Left colon (tissue), 2 donors: ENCODE measurements at regions not wholly inside any gene's neighbourhood (a gene's known extent, or its start where the extent isn't known, plus 50 kb on each side); places are given as distances from the start of the nearest gene placed in this dataset.
"Not testable (repeated sequence)": the region's sequence is repeated elsewhere in the genome, so short reads cannot be mapped to it uniquely, and the experiment has no call there.

Source experiments
- ATAC-seq: fragments of 200-7000 bp; cut with Tn5 transposase; one replicate; pipeline ENCODE4 v1.9.1; 2020; ENCODE audit warnings: mild to moderate bottlenecking, moderate library complexity
- DNase-seq, 2 donors: peaks; one replicate each; pipeline ENCODE4 v3.0.0-alpha.2; 2020
- intact Hi-C, 2 donors: fragments of 100-400 bp; cut with DNase I in 1 of 2; cut with micrococcal nuclease in 1 of 2; formaldehyde crosslinking; loops; one replicate each; pipeline versions ENCODE4 v1.11.2 to v1.14.0; 2022; cut with DNase I, micrococcal nuclease
- donor health status: DM: no; HTN: no; CAD: no.
- donor health status: DM: yes; HTN: yes; CAD: no.

DNA sequence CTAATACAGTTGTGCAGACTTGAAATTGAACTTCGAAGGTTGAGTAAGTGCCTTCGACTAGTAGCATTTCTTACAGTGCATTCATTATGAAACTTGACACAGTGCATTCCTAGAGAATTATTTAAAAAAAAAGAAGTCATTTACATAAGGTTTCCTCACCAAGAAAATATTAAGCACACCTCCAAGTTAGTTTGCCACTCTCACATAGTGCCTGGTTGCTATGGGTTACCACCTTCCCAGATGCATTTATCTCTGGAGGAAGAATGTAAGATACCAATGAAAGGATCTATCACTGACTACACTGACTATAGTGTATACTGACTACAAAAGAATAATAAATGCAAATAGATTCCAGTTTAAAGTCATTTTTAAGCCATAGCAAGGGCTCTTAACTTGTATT lies 311.9 kb upstream of the RASGEF1B start:
- ATAC-seq (no peak), DNase-seq (no peak)
- intact Hi-C loops: no loop called here

DNA sequence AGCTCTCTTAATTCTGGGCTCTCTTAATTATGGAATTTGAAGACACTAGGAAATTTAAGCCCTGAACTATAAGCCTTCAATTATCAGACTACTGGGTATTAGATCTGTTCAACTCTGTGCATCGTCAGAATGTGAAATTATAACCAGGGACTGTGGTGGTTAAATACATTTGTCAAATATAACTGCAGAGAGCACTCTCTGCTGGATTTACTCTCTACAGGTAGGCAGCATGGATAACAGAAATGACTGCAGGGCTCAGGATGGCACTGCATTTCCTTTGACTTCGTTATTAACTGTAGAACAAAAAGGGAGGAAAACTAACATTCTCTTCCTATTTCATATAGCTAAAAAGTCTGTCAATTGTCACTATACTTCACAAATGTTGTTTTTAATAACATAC lies 310.1 kb upstream of the RASGEF1B start:
- intact Hi-C loops: no loop called here
- DNase-seq: no peak
- ATAC-seq: no peak

DNA sequence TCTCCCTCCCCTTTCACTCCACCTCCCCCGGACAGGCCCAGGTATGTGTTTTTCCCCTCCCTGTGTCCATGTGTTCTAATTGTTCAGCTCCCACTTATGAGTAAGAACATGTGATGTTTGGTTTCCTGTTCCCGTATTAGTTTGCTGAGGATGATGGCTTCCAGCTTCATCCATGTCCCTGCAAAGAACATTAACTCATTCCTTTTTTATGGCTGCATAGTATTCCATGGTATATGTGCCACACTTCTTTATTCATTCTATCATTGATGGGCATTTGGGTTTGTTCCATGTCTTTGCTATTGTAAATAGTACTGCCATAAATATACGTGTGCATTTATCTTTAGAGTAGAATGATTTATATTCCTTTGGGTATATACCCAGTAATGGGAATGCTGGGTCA lies 306.0 kb upstream of the RASGEF1B start:
- ATAC-seq, DNase-seq, intact Hi-C loops: not testable (repeated sequence)

DNA sequence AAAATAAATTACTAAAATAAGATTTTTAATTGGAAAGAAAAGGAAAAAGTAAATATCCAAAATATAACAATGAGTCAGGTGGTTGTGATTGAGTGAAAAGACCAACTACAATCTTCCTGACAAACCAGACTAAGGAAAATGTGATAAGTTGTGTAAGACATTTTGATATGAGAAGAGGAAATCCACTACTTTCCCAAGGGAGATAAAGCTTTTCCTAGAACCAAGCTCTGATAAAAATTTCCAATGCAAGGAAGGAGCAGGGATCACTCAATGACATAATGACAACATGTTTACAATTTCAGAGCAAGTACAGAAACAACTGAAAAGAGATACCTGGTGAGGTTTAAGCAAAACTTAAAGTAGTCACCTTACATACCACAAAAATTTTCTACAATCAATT lies 305.1 kb upstream of the RASGEF1B start:
- intact Hi-C loops: no loop called here

DNA sequence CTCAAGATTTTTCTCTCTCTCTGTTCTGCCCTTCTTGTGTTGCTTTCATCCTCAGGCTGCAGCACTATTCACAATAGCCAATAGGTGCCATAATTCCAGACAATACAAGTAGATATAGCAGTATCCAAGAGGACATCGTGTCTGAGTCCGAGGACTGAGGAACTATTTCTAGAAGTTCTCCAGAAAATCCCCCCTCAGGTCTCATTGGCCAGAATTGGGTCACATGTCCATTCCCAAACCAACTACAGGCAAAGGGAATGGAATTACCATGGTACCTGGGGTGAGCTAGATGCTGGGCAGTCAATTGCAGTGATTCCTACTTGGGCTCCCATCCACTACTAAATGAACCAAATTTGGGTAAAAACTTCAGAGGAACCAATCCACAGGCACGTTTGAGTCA lies 301.9 kb upstream of the RASGEF1B start:
- ATAC-seq (no peak), DNase-seq (no peak)
- intact Hi-C loops: no loop called here

More for the DNA sequence above, 305.1 kb upstream of the RASGEF1B start:
- ATAC-seq (no peak), DNase-seq (no peak)

DNA sequence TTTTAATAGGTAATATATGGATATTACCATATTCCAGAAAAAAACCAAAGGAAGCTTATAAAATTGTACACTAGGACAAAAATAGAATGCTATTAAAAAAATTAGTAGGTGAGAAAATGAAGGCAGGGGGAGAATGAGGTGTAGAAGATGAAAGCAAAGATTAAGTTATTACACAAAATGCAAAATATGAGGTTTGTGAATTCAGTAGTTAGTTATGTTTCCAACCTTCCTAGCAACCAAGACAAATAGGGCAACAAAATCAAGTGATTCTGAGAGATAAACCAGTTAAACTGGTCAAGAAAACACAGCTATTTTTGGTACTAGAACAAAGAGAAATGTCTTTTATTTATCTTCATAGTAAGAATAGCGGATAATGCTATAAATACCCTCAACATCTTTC lies 300.0 kb upstream of the RASGEF1B start:
- DNase-seq (no peak), ATAC-seq (no peak)
- intact Hi-C loops: no loop called here

DNA sequence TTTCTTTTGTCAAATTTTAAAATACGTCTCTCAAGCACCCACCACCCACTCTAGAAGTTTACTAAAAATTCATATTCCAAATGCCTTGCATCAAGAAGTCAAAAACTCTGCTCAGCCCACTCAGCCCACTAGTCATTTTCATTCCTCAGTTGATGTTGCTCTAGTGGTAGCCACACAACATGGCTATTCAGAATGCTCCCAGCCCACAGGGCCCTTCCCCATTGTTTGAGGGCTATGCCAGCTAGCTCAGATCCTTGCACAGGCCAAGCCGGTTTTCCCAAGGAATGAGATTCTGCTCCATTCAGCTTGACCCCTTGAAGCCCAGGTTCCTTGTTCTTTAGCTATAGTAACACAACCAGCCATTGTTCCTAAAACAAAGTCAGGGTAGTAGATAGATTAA lies 297.5 kb upstream of the RASGEF1B start:
- intact Hi-C loops: no loop called here
- no peak for ATAC-seq
- DNase-seq: no peak

DNA sequence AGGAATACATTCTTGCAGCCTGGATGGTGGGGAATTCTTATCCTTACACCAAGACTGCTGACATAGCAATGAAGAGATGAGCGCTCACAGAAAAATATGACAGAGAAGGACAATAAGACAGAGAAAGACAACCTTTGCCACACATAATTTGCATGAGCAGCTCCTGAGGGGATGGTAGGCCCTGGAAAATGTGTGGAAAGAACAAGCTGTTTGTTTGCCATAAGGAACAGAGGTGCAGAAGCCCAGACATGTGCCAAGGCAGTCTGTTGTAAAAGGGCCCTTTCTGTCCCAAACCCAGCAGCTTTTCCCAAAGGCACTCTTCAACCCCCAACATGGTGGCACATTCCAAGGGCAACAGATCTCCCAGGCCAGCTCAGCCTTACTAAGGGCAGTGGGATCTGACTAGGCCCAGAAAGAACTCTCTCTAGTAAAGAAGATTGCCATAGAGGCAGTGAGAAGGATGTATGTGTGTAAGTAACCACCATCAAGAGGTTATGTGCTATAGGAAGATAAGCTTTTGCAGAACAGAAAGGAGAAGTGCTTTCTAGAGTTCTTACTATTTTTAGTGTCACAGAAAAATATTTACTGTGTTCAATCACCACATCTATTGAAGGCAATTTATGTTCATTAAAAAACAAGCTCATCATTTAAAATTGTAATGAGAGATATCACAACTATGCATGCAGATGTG lies 287.0 kb upstream of the RASGEF1B start:
- ATAC-seq (no peak), DNase-seq (no peak)
- intact Hi-C loops: no loop called here

DNA sequence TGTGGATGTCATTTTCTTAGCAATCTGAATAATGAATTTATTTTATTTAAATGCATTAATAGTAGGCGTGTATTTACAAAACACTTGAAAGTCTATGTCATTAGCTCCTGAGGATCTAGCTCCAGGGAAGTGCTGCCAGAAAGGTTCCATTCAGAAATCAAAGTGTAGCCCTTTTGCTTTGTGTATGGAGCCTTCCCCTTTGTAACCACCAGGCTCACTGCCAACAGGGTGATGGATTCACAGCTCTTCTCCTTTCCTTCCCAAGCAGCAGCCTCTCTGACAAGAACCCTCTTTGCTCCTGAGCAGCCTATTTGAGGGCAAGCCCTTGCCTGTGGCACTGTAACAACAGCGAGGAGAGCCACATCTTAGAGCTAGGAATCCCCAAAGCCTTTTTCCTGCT lies 286.0 kb upstream of the RASGEF1B start:
- DNase-seq (peak in 1 of 2 donors; percentile 12), ATAC-seq (no peak)
- intact Hi-C loops: no loop called here

DNA sequence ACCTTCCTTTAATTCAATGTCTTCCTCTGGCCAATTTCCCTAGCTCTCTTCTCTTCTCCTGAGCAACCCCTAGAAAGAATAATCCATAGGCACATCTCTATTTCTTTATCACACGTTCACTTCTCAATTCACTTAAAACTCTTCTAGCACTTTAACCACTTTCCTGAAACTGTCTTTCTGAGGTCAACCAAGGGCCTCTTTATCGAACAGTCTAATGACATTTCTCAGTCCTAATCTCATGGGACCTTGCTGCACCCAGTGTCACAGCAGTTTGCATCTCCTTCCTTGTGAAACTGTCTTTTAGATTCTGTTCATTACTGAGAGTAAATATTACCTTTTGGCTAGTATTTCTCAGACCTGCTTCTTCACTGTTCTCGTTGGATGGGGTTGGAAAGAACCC lies 285.3 kb upstream of the RASGEF1B start:
- intact Hi-C loops: no loop called here
- DNase-seq (no peak), ATAC-seq (no peak)

DNA sequence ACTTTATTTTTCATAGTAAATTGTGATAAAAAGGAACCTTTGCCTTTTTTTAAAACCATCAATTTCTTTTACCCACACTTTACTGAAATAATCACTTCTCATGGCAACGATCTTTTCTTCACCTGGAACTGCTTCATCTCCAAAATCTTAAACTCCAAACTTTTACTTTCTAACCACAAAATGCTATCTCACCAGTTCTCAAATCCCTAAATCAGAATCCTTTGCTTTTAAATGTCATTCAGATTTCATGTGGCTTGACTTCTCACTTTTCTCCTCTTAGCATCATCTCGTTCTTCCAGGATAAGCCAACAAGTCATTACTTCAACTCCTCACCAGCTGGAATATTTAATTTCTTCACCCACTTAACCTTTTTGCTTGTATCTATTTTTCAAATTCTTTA lies 284.3 kb upstream of the RASGEF1B start:
- no peak for ATAC-seq
- no peak for DNase-seq
- intact Hi-C loops: no loop called here

DNA sequence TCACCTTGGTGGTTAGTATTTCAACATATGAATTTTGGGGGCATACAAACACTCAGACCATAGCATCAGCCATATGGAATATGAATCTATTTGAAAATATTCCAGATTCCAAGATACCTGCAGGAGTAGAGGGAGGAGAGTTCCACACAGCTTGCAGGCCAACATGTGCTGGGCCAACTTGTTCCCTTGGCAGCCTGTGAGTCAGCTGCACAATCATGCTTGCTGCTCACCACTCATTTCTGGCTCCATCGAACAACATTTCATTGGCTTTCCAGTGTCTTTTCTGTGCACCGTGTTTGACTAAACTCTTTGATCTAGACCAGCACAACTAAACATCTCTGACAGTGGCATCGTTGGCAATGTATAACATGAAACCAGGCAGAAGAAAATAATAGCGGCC lies 282.5 kb upstream of the RASGEF1B start:
- no peak for ATAC-seq
- intact Hi-C loops: no loop called here
- DNase-seq: no peak

DNA sequence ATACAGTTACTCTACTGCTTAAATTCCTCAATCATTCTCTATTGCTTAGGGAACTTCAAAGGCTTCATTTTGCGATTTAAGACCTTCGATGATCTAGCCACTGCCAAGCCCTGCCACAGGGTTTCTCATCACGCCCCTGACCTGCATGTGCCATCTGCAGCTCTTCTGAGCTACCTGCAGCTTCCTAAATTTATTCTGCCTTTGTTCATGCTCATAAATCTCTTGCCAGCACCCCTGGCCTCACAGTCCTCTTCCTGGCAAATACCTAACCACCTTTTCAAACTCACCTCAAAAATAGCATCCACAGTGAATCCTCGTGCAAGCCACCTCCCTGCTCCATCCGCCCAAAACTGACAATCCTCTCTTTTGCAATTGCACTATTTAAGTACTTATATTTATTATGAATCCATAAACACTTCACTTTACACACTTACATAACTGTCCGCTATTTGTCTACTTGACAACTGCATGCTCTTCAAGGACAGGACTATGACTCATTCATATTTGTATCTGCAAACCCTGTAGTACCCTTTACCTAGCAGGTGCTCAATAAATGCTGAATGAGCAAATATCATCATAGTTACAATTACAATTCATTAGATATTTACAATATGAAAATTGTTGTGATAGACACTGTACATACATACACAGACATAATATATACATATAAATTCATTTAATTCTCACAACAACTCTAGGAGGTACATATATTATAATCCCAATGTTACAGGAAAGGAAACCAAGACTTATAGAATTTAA lies 280.0 kb upstream of the RASGEF1B start:
- no peak for ATAC-seq
- intact Hi-C loops: no loop called here
- no peak for DNase-seq

DNA sequence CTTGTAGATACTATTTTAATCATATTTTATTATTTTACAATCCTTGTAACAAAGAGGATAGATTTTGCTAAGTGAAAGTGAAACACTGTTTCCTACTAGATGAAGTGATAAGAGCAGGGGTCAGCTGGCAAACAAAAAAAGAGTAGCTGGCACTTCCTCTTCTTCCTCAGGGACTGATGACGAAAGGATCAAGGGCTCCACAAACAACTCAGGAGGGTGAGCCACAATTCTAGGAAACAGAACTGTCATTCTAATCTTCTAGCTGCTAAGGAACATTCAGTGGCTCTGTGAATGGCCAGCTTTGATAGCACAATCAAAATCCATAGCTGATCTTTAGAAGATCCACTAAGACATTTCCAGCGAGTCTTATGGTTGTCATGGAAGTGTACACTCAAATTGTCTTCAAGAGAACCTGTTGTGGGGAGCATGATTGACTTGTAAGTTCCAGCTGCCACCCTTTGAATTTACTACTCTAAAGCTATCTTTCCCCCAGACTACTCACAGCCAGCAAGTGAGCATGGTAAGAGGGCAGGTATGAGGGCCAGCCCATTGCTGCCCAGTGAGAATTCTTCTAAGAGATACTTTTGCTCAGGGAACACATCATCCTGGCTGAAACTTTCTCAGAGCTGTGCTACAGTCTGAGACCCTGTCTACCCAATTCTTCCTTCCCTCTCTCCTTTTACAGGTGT lies 275.7 kb upstream of the RASGEF1B start:
- intact Hi-C loops: no loop called here
- peak; percentile 91 for ATAC-seq
- no peak for DNase-seq

DNA sequence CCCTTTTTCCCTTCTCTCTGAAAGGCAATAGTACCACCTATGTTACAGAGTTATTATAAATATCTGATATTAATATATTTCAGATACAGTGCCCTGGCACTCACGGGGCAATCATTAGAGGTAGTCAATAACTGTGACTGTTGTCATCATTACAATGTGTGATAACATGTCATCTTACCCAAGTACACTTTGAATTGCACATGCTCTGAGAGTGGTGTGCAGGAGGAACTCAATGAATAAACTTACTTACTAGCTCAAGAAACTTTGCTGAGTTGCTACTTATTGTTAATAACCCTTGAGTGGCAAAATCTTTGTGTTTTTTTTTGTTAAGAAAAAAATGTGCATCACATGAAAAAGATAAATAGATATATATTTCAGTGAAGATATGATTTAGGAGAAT lies 275.1 kb upstream of the RASGEF1B start:
- DNase-seq (no peak), ATAC-seq (no peak)
- intact Hi-C loops: no loop called here

DNA sequence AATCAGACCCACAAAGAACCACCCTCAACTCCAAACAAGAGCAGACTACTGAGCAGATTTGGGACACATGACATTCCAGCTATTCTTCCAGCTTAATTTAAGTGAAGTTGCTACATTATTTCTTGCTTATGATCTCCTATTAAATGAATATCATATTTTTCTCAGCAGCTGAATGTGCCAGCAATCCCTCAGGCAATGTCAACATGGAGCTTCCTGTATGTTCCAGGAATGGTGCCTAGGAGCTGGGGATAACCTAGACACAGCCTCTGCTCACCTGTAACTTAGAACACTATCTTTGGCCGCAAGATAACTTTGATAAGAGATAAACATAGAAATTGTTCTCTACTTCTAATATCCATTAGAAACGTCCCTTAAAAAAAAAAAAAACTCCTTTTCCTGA lies 274.4 kb upstream of the RASGEF1B start:
- no peak for DNase-seq
- no peak for ATAC-seq
- intact Hi-C loops: no loop called here

DNA sequence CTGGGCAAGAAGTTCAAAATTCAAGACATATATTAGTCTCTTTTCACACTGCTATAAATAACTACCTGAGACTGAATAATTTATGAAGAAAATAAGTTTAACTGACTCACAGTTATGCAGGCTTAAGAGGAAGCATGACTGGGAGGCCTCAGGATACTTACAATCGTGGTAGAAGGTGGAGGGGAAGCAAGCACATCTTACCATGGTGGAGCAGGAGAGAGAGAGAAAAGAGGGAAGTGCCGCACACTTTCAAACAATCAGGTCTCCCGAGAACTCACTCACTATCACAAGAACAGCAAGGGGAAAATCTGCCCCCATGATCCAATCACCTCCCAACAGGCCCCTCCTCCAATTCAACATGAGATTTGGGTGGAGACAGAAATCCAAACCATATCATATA lies 273.3 kb upstream of the RASGEF1B start:
- DNase-seq: no peak
- ATAC-seq: no peak
- intact Hi-C loops: no loop called here

DNA sequence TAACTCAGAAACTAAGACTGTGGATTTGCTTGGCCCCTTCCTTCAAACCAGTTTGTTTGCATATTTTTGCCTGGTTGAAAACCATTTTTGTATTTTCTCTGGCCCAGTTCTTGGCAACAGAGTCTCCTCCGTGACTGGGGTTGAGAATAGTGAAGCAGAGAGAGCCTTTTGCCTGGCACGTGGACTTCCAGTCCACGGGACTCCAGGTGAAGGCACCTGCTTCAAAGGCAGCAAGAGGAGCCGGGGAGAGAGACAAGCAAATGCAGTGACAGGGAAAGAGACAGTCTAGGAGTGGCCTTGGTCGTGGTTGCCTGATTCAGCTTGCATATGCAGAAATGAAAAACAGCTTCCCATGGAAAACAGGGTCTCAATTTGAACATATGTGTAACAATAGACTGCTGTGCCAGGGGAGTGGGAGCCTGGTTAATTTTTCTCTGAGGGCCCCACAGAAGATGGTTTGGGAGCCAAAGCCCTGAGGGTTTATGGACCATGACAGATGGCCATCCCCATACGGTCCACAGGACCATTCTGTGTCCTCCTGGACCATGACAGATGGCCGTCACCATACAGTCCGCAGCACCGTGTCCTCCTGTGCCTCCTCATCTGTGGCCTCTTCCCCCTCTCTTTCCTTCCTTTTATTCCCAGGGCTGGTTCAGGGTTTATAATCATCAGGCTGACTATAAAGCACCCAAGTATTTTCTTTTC lies 272.2 kb upstream of the RASGEF1B start:
- intact Hi-C loops: no loop called here
- ATAC-seq (no peak), DNase-seq (no peak)

DNA sequence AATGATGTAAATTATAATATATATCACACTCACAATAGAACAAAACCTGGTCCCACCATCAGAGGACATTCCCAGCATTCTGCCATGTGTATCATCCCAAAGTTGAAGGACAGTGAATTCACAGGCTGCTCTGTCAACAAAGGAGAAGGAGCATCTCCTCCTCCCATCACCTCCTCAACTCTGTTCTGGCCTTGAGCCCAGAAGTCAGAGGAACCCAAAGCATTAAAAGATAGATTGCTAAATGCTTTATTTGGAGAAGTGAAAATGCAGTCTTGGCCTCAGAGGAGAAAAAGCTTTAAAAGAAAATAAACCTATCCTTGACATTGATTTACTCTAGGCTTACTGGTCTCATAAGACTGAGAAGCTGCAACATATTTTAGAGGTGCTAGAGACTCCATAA lies 268.8 kb upstream of the RASGEF1B start:
- ATAC-seq: no peak
- DNase-seq: no peak
- intact Hi-C loops: no loop called here

DNA sequence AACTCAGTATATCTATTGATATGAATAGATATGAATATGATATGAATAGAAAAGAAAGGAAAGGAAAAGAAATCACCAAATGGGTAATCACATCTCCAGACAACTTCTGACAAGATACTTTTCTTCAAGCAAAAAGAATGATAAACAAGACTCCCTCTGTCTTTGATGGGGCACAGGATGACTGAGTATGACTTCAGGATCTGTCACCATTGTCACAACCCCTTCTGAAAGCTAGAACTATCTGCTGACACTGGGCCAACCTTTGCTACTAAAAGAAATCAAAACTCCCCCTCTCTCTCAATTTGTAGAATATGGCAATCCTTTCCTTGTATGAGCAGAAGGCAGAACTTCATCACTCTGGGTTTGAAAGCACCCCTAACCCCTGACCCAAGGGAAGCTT lies 267.2 kb upstream of the RASGEF1B start:
- intact Hi-C loops: no loop called here
- DNase-seq: no peak

More for the DNA sequence above, 267.2 kb upstream of the RASGEF1B start:
- no peak for ATAC-seq
